HuH-7 (cell line): ENCODE measurements at regions not wholly inside any gene's neighbourhood (a gene's known extent, or its start where the extent isn't known, plus 50 kb on each side); places are given as distances from the start of the nearest gene placed in this dataset.
"Not testable (repeated sequence)": the region's sequence is repeated elsewhere in the genome, so short reads cannot be mapped to it uniquely, and the experiment has no call there.

Source experiments
- DNase-seq: peaks from one replicate; pipeline ENCODE4 v3.0.0; 2011; ENCODE audit warnings: low spot score

DNA sequence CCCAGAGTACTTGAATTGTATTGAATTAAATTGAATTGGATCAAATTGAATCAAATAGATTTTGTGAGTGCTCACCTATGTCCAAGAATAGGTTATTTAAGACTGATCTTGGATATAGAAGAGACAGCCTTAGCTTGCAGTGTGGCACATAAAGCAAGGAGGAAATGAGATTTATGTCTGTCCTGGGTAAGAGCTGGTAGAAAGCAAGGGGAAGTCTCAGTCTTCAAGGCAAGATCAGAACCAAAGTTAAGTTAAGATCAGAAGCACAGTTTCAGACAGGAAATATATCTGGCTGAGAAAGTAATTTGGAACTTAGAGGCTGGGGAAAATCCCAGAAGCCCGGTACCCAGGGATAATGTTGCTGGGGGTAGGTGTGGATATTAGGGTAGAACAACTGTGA, 244.4 kb upstream of the ARPP21 start:
- no peak for DNase-seq

DNA sequence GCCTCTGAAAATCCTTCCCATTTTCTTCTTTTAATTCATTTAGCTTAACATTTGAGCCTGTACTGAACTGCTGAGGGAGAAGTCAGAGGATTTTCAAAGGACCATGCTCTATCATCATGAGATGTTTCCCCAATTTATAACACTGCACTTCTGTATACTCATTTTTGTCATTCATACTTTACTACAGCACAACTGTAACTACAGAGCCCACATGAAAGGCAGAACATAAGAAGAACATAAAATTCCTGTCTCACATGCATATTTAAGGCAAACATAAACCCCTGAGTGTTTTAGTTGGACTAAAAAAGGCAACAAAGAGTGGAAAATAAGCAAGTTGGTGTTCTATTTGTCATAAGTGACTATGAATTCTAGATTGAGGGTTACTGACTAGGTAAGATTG, 237.7 kb upstream of the ARPP21 start:
- no peak for DNase-seq

DNA sequence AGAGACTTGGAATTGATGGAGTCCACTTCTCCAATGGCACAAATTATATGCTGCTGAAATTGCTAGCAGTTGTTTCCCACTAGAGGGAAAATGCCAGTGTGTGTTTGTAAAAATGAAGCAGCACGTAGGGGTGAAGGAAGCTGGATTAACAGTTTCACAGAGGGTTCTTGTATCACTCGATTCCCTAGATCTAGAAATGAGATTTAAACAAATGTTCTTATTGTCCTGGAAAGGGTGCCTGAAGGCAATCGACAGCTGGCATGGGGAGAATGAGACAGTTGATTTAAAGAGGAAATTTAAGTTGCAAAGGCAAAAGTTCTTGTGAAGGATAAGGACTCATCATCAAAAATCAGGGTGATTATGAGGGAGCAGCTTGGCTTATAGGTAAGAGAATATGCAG, 234.8 kb upstream of the ARPP21 start:
- DNase-seq: no peak

DNA sequence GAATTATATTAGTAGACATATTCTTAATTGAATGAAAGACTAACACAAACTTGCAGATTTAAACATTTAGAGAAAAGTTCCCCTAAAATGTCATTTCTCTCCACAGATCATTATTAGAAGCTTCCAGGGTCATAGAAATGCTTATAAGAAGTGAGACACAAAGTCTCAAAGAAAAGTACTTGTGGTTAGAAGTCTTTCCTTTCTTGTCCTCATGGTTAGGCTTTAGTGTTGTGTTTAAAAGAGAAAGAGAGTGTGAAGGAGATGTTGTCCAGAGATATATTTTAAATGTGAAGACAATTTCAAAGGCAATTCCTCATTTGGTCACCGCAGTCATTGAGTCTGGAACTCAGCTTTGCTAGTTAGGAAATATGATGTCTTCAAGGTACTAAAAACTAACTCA, 230.4 kb upstream of the ARPP21 start:
- no peak for DNase-seq

DNA sequence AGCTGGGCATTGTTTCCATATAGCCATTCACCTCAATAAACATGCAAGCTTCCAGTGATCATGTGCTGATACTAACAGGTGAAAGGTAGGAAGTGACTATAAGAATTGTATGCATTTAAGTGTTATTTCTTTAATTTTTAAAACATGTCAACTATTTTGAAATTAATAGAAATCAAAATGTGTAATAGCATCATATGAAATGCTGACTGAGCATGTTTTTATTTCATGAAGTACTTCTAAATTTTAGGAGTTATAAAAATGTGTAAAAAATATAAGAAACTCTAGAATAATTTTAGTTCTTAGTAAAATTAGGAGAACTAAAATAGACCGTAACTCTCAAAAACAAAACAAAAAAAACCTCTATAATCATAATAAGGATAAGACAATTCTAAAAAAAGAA, 229.3 kb upstream of the ARPP21 start:
- DNase-seq: no peak

DNA sequence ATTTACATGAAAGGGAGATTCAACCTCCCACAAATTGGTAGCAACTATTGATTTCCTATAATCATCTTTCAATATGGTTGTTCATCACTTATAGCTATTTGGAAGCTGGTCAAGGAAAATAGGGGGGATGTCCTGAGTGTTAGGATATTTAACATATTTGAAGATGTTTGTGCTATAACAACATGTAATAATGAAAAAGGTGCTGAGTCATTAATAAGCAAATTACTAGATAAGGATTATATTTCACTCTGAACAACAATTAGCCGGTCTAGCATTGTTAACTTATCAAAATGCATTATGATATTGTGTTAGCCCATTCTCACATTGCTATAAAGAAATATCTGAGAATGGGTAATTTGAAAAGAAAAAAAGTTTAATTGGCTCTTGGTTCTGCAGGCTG, 225.8 kb upstream of the ARPP21 start:
- no peak for DNase-seq

DNA sequence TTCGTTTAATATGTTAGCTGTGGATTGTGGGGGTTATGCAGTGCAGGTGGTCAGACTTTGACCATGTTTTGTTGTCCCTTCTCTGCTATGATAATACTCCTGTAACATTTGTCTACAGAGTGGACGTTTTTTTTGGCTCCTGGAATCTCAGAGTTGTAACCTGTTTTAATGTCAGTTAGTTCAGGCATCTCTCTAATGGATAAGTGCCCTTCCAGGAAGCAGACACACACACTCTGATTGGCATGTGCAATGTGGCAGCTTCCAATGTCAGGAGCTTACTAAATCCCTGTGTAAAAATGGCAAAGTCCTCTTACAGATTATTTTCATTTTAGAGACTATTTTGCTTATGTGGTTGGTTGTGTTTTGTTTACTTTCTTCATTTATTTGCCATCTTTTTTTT, 222.2 kb upstream of the ARPP21 start:
- DNase-seq: no peak

DNA sequence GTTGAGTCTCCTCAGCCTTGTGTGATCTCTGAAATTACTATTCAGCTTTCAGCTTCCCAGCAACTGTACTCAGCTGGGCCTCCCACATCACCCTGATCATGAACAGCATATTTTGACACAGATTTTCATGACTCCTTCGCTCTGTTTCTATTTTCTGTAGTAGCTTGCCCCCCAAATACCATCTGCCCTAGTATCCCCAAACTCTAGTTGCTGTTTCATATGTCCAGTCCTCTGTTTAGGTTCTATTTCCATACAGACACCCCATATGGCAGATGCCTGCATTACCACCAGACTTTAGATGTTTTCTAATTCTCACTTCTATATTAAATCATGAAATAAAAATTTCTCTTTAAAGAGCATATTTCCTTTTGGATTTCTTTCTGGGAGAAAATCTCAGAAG, 217.2 kb upstream of the ARPP21 start:
- no peak for DNase-seq

DNA sequence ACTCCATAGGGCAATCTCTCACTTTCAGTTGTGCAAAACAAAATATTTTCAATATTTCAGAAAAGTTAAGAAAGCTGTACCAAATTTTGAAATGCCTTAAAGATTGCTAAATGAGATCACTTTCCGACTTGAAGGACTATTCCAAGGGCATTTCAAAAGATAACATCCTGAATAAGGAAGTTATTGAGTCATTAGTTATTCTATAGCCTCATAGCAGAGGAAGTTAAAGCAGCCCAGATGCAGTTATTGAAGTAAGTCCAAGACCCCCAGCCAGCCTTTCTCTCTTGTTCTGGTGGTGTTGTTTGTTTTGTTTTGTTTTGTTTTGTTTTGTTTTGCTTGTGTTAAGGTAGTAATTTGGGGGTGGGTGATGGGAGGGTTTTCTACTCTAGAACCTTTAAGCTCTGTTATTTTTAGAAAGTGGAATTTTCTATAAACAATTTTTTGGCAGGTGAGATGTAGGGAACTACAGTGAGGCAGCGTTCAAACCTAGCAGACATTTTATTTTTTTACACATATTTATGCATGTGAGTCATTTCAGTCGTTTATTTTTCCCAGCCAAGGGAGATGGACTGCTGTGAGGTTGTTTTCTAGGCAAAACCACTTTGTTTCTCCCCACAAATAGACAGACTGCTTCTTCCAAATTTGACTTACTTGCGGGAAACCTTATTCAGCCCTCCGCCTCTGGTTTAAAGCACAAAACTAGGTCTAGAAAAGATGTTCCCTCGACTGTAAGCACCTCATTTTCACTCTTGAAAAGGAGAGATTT, 216.3 kb upstream of the ARPP21 start:
- no peak for DNase-seq

DNA sequence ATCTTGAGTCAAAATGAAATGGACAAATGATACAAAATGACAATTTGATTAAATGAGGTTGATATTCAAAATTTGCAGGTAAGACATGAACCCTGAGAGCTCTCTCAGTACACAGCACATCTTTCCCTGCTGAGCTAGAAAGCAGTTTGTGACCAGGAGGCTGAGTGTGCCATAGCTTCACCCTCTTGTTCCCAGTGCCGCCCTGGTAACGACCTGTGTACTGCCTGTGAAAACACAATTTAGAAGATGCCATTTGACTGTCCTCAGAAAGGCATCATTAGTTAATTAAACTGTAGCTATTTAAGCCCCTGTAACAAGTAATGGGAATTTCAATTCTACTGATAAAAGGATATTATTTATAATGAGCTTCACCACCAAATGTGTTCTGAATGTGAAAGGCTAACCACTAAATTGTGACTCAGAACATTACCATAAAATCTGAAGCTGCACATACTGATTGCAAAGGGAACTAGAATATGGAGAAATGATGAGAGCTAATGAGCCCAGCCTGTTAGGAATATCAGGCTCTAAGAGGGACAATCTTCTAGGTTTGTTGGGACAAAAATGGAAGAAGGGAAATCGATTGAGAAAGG, 212.9 kb upstream of the ARPP21 start:
- DNase-seq: no peak

DNA sequence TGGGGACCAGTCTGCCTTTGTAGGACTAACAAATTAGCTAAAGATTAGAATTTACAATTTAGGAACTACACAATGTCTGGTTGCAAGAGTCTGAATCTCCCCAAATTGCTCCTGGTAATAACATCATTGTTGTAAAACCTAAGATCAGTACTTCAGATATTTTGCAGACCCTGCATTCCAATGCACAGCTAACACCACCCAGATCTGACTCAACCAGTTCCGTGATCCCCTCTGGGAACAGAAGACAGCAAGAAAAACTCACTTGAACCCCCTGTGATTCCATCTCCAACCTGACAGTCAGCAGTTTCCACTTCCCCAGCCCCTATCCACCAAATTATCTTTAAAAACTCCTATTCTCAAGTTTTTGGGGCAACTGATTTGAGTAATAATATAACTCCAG, 201.9 kb upstream of the ARPP21 start:
- DNase-seq: no peak

DNA sequence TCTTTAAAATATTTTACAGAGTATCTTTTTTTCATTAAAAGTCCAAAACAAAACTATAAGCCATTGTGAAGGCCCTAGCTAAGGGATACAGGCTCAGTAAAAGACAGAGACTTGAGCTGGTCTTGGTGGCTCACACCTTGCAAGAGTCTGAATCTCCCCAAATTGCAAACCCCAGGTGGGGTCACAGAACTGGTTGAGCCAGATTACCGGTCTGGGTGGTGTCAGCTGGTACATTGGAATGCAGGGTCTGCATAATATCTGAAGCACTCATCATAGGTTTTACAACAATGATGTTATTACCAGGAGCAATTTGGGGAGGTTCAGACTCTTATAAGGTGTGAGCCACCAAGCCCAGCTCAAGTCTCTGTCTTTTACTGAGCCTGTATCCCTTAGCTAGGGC, 201.2 kb upstream of the ARPP21 start:
- no peak for DNase-seq

DNA sequence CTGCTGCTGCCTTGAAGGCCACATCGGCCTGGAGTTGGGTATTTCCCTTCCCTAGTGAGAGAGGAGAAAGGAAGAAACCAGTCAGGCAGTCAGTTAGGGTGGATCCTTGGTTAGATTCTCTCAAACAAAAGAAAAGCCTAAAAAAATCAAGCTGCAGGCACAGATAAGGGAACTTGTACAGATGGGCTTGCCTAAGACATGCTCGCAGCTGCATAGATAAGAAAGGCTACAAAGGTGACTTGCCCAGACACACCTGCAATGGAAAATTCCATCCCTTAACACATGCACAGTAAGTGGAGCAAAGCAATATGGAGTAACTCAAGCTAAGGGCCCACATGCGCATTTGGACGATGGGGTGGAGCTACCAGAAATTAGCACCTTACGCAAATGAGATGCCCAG, 199.7 kb upstream of the ARPP21 start:
- DNase-seq: no peak

DNA sequence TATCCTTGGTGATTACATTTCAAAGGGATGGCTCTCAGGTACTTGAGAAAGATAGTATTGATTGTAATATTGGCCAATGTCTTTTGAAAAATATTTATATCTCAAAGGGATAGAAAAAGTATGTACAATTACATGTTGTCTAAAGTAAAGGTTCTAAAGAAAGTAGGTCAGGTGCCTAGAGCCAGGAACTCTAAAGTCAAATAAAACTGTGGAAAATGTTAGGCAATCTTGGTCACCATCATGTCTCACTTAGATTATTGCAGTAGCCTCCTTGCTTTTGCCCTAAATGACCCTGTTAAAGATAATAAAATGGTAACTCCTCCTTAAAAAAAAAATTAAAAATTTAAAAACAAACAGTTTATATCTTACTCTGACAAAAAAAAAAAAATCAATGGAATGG, 198.5 kb upstream of the ARPP21 start:
- DNase-seq: no peak

DNA sequence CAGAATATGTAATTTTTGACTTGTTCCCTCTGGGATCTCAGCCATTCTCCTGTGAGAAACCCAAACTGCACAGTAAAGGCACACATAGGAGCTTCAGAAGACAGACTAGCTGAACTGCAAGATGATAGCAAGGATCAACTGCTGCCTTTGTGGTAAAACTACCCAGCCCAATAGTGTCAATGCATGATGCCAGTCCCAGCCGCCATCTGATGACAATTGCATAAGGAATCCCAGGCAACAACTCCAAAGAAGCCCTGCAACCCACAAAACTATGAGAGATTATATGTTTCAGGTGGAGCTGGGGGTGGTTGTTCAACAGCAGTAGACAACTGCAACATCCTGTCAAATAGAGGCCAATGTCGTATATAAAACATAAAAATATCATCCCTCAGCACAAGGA, 192.4 kb upstream of the ARPP21 start:
- DNase-seq: no peak

DNA sequence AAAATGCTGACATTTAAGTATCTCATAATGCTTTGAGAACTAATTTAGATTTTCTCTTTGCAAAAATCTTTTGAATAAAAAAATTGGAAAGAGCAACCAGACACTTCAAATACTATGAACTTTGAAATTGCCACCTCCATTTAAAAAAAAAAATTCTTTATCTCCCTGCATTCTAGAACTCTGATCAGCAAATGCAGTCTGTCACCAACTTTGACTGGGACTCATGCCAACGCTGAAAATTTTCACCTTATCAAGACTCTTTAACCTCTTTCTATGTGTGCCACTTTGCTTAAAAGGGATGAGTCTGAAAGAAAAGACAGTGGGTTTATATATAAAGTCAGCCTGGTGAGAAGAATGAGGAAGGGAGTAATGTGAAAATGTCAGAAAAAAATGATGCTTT, 191.2 kb upstream of the ARPP21 start:
- DNase-seq: no peak

DNA sequence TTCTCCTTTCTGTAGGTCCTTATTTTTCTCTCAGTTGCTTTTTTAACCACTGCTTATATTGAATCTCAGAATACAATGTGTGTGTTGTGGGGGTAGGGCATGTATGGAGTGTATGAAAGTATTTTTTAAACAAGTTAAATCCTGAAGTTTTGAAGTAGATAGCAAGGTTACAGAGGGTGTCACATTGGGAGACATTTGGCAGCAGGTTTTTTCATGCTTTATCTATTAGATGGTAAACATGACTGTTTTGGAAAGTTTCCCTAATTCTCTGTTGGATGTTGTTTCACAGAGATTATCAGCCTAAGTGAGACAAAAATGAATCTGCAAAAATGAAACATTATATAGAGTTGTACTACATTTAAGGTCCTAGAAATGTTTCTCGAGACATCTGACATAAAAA, 190.6 kb upstream of the ARPP21 start:
- no peak for DNase-seq

DNA sequence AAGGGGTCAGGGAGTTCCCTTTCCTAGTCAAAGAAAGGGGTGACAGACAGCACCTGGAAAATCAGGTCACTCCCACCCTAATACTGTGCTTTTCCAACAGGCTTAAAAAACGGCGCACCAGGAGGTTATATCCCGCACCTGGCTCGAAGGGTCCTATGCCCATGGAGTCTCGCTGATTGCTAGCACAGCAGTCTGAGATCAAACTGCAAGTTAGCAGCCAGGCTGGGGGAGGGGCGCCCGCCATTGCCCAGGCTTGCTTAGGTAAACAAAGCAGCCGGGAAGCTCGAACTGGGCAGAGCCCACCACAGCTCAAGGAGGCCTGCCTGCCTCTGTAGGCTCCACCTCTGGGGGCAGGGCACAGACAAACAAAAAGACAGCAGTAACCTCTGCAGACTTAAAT, 184.5 kb upstream of the ARPP21 start:
- DNase-seq: not testable (repeated sequence)

DNA sequence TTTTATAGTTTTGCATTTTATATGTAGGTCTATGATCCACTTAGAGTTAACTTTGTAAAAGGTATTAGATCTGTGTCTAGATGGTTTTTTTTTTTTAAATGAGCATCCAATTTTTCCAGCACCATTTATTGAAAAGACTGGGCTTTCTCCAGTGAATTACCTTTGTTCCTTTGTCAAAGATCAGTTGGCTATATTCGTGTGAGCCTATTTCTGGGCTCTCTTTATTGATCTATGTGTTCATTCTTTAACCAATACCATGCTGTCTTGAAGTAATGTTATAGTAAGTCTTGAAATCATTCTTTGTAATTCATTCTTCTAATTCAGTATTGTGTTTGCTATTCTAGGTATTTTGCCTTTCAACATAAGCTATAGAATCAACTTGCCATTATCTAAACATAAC, 165.4 kb upstream of the ARPP21 start:
- no peak for DNase-seq

DNA sequence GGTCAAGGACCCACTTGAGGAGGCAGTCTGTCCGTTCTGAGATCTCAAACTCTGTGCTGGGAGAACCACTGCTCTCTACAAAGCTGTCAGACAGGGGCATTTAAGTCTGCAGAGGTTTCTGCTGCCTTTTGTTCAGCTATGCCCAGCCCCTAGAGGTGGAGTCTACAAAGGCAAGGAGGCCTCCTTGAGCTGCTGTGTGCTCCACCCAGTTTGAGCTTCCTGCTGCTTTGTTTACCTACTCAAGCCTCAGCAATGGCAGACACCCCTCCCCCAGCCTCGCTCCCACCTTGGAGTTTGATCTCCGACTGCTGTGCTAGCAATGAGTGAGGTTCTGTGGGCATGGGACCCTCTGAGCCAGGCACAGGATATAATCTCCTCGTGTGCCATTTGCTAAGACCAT, 156.8 kb upstream of the ARPP21 start:
- DNase-seq: not testable (repeated sequence)

DNA sequence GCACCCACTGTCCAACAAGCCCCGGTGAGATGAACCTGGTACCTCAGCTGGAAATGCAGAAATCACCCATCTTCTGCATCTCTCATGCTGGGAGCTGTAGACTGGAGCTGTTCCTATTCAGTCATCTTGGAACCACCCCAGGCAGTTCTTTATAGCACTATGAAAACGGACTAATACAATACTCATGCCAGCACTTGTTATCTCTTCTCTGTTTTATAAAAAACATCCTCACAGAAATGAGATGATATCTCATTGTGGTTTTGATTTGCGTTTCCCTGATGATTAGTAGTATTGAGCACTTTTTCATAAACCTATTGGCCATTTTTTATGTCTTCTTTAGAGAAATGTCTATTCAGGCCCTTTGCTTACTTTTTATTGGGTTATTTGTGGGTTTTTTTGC, 156.2 kb upstream of the ARPP21 start:
- DNase-seq: no peak

DNA sequence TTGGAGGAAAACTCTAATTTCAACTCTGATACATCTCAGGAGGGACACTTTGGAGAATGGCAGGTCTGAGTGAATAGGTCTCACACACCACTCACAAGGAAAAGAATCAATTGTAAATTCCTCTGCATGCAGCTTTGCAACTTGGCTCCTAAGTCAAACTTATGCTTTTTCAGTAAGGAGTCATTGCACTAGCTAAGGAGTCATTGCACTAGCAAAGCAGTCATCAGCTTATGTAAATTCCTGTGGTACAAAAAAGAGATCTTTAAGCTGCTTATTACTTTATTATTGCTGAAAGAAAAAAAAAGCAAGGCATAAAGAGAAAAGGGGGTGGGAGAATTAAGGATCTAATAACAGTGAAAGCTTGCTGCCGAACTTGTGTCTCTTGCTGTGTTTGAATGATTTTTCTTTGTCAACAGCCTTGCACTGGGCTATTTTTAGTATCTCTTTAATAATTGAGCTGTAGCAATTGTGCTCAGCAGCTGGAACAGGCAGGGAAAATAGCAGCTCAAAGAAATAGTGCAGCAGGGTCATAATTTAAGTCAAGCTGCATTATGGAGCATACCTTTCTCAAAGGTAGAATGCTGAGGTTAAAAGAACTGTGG, 154.3 kb upstream of the ARPP21 start:
- no peak for DNase-seq

DNA sequence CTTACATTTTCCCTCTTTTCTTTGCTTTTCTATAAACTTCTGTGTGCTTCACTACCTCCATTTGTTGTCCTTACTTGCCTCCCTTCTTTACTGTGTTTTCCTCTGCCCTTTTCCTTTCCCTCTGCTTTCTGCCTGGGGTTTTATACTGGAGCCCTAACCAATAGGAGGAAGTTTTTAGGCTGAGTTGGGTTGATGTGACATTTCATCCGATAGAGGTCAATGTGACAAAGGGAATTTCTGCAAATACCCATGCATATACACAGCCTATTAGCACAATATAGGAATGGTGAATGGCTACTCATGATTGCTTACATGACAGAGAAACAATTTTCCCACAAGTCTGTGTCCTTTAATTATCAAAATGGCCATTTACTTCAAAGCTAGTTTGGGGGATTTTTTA, 153.0 kb upstream of the ARPP21 start:
- peak; percentile 5 for DNase-seq

DNA sequence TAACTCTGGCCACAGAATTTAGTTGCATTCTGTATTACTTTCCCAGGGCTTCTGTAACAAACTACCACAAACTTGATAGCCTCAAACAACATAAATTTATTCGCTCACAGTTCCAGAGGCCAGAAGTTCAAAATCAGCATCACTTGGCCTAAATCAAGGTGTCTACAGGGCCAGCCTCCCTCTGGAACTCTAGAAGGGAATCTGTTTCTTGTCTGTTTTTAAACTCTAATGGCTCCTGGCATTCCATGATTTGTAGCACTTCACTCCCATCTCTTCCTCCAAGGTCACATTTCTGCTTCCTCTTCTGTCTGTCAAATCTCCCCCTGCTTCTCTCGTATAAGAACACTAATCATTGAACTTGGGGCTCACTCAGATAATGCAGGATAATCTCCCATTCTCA, 151.9 kb upstream of the ARPP21 start:
- no peak for DNase-seq
